ENCODE measurements at regions not wholly inside any gene's neighbourhood (a gene's known extent, or its start where the extent isn't known, plus 50 kb on each side); places are given as distances from the start of the nearest gene placed in this dataset.

- TF ChIP-seq MAZ (IDR thresholded peaks at IDR 0.05; ENCODE audit: borderline replicate concordance, low read depth, low read length) (no peak), POLR2A (IDR thresholded peaks at IDR 0.05; ENCODE audit: low read depth, low read length) (no peak), BHLHE40 (IDR thresholded peaks at IDR 0.05; ENCODE audit: low read depth, low read length) (no peak), RFX5 (IDR thresholded peaks at IDR 0.05; ENCODE audit: low read depth, low read length) (no peak), MXI1 (IDR thresholded peaks at IDR 0.05; ENCODE audit: borderline replicate concordance, low read depth, low read length) (no peak), FOS (IDR thresholded peaks at IDR 0.05; ENCODE audit: low read depth, low read length) (no peak)
- TF ChIP-seq, protein P1, sequence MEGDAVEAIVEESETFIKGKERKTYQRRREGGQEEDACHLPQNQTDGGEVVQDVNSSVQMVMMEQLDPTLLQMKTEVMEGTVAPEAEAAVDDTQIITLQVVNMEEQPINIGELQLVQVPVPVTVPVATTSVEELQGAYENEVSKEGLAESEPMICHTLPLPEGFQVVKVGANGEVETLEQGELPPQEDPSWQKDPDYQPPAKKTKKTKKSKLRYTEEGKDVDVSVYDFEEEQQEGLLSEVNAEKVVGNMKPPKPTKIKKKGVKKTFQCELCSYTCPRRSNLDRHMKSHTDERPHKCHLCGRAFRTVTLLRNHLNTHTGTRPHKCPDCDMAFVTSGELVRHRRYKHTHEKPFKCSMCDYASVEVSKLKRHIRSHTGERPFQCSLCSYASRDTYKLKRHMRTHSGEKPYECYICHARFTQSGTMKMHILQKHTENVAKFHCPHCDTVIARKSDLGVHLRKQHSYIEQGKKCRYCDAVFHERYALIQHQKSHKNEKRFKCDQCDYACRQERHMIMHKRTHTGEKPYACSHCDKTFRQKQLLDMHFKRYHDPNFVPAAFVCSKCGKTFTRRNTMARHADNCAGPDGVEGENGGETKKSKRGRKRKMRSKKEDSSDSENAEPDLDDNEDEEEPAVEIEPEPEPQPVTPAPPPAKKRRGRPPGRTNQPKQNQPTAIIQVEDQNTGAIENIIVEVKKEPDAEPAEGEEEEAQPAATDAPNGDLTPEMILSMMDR (conservative IDR thresholded peaks at IDR 0.05; ENCODE audit: low read depth, low read length) = no peak
Measured at GRCh38 chr2:66156171-66156570, 278.8 kb upstream of the MEIS1 start.

Data from IMR-90 (cell line).